Fibroblast of skin of back (primary cell): ENCODE measurements at regions not wholly inside any gene's neighbourhood (a gene's known extent, or its start where the extent isn't known, plus 50 kb on each side); places are given as distances from the start of the nearest gene placed in this dataset.
A peak's percentile ranks its signal among the peaks of the same experiment; 100 is the strongest.

Experiments used
- DNase-seq: peaks from one replicate; pipeline ENCODE4 v3.0.0-alpha.2; 2013

DNA sequence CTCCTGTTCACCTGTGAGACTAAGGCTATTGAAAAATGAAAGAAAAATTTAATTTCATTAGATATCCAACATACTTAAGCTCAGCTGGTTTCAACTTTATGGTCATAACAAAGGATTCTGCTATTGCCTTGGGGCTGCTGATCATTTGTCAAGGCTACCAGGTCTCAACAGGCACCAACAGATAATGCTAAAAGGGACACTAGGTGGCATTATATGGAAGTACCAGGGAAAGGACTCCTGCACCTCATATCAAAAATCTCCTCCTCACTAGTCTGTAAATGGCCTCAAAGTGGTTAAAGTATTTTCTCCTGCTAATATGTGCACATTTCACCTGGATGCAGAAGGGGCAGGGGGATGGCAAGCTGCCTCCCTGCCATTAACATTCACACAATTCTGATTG lies 167.9 kb upstream of the REG3A start:
- DNase-seq: no peak

DNA sequence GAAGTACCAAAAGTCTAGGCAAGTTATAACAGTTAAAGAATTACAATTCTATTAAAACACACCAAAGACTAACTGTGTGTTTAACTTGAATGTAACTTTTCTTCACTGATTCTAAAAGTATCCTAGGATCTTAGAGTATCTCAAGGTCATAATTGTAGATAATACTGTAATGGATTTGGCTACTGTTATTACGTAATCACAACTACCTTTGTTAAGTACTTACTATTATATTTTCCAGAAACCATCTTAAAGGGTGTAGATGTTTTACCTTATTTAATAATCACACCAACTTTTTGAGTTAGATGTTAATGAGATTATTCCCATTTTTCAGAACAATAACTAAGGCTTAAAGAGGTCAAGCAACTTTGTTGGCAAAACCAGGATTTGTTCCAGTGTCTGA lies 161.3 kb upstream of the REG3A start:
- DNase-seq: no peak

DNA sequence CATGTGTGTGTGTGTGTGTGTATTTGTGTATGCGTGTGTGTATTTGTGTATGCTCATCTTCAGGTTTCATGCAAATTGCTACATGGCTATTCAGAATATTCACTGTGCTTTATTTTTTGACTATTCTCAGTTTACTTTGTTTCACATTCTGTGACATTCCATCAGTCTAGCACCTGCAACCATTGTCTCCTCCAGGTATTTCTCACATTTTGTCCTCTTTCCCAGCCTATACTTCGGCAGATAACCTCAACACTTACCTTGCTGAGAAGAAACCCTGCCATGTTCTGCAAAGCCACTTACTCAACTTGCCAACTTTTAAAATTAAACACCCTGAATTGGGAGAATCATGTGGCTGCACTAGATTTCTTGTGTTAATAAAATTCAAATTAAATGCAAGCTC lies 135.4 kb upstream of the REG3A start:
- DNase-seq: no peak

DNA sequence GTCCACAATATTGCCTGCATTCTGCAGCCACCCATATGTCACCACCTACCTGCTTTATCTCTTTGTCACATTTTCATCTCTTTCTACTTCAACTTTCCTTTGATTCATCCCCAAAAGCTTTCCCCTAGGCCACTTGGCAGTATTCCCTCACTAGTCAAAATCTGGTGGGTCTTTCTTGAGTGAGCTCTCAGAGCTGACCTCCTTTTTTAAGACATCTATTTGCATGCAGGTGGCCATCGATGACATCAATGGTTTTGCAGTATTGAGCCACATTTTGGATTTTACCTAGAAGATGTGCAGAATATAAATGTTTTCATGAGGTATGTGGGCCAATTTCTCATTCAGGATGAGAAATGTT lies 133.4 kb upstream of the REG3A start:
- no peak for DNase-seq

DNA sequence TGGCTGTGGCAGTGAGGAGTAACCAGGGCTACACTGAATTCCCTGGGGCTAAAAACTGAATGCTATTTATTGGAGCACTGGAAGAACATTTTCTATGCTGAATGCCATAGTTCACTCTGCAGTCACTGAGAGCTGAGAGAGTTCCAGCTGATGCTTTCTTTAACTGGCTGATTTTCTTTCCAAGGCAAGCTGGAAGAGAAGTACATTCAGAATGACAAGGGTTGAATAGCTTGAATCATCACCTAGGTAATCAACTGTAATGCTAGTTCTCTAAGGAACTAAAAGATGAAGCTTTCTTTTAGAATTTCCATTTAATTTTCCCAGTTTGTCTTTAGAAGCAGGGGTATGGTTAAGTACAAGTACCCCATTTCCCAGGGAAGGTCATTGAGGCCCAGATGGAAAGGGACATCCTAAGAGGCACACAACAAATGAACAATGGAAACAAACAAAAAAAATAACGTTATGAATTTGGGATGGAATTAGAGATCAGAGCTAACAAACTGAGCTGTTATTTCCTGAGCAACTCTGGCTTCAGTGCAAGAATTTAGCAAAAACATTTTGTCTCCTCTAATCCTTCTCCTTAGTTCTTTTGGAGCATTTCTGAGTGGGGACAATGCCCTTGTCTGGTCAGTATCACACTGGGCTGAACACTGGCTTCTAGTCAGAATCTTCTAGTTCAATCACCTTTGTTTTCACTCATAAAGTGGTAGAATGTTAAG lies 132.8 kb upstream of the REG3A start:
- DNase-seq: no peak

DNA sequence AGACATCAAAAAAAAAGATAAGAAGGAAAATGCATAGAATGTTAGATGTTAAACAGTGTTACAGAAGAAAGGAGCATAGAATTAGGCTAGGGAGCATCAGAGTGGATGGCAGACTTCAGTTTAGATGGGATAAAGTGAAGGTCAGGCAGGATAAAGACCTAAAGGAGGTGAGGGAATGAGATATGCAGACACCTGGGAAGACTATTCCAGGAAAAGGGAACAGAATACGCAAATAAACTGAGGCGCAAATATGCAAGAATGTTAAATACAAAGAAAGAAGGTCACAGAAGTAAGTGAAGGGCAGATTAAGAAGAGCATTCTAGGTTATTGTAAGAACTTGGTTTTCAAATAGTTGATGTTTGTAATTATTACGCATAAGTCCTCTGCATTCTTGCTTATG lies 116.3 kb upstream of the REG3A start:
- no peak for DNase-seq

DNA sequence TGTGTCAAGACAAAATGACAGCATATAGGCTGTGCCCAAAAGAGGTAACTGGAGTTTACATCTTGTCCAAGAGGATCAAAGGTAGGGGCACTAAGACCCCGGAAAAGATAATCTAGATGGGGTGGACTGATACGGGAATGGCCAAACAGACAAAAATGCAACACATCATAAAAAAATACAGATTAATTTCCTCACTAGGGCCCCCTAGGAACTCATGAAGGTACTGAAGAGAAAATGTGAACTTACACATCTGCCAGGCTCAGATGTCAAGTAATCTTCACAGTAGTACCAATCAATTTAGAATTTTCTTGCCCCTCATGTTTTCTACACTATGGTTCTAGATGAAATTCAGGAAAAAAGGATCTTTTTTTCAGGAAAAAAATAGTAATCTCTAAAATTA lies 115.6 kb upstream of the REG3A start:
- no peak for DNase-seq

DNA sequence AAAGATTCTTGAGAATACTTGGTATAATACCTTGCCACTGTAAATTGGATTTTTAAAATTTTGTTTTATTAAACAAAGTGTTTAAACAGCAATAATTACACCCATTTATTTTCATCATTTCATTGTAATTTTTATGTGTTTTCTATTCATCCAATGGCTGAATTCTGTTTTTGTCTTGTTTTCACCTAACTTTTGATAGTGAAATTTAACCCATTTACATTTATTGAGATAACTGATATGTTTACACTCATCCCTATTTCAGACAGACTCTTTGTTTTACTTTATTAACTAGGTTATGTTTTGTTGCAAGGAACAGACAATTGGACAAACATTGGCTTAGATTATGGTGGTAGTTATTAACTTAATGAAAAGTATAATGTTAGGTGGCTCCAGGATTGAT lies 113.1 kb upstream of the REG3A start:
- no peak for DNase-seq

DNA sequence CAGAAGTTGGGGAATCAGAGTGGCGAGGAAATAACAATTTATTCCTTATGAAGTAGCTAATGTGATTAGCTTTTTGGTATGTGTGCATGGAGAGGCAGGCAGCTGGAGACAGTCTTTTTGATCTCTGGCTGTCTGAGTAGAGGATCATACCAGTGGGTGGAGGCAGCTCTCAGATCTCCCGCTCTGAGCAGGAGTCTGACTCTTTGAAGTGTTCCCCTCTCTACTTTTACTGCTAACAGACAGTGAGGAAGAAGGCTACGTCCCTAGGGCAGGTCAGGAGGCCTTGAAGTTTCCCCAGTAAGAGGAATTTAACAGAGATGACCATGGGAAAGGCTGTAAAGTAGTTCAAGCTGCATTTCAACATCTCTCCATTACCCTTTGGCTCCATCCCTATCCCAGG lies 111.9 kb upstream of the REG3A start:
- DNase-seq: no peak

DNA sequence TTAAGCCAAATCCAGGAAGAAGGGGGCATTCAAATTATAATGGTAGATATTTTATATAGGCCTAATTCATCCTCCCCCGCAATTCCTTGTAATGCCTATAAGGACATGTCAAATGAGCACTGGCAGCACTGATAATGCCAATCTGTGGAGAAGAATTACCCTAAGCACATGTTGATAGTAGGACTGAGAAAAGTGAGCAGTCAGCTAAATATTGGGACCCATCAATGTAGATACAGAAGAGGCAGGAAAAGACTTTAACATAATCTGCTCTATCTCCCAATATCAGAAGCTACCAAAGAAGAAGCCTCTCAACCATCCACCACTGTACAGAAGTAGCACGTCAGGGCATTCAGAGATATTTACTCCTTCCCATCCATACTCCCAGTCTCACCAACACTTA lies 101.3 kb upstream of the REG3A start:
- DNase-seq: no peak

DNA sequence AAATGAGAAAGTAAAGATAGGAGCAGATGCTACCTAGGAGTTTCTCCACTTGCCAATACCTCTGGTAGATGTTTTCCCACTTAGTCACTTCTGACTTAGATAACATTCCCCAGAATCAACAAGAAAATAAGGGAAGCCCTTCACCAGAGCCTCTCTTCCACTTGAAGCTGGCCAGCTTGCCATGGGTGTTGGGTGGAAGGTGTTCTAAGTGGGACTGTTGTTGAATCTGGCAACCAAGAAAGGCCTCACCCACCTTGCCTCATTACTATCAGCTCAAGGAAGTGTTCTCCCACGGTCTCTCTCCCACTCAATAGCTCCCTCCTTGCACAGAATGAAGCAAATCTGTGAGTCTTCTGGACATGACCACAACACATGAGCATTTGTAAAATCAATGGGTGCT lies 100.4 kb upstream of the REG3A start:
- no peak for DNase-seq

DNA sequence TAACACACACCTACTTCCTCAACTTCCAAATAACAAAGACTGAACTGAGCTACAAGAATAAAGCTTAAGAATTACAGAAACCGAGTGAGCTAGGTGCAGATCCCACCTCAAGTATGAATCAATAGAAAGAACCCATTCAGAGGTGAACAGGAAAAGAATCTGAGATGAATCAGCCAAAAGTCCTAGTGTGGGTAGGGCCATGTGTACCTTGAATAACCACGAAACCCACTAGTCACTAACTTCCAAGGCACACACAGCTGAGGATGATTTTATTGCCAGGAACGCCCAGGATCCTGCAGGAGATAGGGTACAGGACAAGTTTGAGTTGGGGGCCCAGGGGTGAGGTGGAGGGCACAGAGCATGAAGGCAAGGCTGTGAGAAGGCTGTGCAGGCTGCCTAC lies 99.7 kb upstream of the REG3A start:
- DNase-seq: no peak

DNA sequence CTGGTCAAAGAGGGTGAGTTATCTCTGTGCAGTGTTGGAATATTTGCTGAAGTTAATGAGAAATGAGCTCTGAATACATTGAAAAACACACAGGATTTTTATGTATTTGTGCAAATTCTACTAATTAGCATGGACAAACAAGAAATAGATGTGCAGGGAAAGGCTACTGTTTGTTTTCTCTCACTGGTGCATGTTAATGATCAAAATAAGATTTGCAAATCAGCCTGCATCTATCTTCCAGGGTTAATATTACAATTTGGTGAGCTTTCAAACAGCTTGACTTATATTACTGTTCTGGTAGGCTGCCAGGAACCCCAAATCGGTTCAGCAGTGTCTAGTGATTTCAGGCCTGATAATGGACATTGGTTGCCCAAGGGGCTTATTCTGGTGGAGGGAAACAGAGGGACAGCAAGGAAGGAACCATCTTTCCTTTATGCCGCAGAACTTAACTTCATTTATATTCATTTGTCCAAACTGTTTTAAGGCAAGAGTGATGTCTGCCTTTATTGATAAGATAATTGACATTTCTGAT lies 93.8 kb upstream of the REG3A start:
- no peak for DNase-seq

DNA sequence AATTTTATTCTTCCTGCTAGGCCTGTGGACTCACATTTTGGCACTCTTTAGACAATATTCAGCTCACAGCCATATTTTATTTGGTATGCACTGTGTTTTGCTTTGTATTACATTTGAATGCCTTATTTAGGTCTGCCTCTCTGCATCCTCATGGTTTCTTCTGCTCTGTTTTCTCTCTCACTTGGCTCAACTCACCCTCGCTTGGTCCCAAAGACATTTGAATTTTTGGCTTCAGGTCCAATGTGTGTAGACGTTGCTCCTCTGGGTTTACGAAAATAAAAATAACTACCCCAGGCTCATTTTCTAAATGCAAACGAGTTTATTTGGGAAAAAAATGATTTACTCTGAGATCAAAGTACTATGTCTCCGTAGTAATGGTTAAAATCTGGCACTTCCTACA lies 91.1 kb upstream of the REG3A start:
- no peak for DNase-seq

DNA sequence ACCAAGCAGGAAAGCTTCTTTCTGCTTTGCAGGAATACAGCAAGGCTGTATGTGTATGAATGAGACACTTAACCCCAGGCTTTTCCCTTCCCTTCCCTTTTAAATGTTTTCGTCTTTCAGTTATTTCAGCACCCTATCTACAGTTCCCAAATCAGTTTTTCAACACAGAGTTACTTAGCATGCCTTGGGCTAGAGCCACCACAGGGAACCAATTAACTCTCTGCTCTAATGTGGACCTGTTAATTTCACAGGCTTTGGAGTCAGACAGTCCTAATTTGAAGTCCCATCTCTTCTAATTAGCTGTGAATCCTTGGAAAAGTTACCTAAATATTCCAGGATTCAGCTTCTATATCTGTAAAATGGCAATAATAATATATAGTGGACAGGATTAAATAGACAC lies 89.2 kb upstream of the REG3A start:
- DNase-seq: no peak

DNA sequence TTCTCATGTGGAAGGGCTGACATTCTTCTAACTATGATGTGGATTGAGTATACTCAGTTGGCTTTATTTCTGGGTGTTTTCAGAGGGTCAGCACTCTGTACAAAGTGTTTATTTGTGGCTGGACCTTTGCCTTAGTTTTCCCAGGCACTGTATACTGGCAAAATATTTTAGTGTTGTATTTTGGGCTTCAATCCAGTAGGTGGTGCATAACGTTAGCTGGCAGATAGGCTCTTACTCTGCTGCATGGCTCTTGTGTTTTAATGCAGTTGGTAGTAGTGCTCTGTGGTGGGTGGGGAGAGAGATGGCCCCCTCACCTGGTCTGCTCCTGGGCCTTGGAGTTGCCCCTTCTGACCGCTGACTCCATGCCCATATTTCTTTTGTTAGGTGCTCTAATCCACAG lies 75.6 kb upstream of the REG3A start:
- DNase-seq: no peak

DNA sequence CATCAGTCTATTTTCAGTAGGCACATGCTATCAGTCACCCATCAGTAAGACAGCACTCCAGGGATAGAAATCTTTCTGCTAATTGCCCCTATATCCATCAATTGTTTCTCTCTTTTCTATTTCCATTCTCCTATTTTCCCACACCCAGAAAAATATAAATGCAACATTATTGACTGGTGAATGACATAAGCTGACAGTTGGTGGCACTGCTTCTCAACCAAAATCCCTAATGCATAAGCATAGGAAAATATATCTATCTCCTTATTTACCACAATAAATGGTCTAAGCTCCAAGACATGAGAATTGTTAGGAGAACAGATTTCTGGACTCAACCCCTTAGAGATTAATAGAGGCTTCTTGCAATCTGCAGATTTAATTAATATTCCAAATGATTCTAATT lies 64.0 kb upstream of the REG3A start:
- no peak for DNase-seq

DNA sequence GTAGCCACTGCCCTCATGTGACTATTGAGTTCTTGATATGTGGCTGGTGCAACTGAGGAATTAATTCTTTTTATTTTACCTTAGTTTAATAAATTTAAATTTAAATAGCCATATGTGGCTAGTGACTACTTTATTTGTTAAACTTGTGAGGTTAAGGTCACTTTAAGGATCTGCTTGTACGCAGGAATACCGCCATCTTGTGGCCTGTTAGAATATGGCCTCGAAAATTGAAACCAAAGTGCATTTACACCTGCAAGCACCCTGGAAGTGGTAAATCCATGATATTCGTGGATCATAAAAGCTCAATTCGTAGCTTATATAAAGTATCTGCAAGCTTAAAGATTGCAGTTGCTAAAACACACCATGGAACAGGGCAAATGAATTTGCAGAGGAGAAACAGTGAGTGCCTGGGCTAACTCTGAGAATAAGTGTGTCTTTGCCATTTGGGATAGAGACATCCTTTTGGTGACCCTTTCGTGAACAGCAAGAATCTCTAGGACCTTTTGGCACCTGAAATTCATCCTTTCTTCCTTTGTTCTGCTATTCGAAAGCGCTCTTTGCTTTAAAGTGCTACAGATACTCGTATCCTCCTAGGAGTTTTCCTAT lies 59.9 kb upstream of the REG3A start:
- DNase-seq: peak; percentile 17

DNA sequence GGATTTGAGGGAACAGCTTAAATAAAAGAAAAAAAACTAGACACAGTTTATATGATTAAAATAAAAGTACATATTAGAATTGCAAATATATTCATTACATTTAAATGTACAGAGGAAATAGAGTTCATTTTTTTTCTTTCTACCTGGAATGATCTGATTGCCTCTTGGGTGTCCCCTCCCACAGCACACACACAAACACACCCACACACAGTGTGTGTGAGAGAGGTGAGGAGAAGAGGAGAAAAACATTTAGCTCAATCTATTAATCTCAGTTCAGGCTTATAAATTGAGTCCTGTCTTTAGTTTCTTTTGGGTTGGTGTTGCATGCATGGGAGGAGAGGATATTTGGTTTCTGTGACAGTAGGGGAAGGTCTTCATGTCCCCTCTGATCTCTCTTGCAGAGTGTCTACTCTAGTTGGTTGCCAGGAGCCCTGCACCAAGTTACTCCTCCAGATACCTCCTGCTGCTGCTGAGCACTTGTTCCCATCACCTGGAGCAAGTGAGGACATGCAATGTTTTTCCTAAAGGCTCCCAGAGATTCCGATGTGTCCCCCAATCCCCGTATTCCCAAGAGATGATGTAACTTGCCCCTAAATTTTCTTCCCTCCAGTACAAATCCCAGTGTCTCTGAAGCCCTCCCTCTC lies 50.8 kb upstream of the REG3A start:
- no peak for DNase-seq
